ENCODE measurements at regions not wholly inside any gene's neighbourhood (a gene's known extent, or its start where the extent isn't known, plus 50 kb on each side); places are given as distances from the start of the nearest gene placed in this dataset.

DNA sequence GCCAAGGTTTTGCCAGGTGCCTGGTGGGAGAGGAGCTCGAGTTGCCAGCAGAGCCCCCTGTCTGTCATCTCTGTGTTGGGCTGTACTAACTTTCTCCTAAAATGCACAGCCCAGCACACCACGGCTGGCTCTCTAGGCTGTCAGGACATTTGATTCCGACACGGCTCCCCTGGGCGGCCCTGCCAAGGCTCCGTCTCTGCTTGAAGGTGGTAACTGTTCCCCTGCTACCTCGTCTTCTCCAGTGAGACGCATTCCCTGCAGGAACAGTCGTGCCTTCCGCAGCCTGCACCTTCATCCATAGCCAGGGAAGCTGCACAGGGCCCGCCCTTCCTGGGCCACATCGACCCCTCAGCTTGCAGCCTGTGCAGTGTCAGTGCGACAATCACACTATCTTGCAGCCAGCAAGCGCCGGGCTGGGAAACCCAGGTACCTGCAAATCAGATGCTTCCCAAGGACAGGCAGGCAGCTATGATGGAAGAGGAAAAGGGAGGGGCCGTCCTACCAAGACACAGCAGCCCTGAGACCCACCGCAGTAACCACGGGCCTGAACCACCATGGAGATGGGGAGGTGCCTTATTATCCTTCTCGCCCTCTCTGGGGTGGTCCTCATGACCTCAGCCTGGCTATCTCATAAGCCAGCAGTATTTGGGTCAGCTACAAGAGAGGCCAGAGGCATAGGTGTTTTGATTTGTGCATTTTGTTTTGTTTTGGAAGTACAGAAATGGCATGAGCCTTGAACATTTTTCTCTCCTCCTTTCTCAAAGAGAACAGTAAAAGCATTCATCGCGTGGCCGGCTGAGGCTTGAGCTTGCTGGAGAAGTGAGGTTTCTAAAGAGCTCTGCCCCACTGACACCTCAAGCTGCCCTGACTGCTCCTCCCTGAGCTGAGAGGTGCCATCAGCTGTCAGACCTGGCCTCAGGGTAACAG lies 361.7 kb upstream of the TNRC6C start:
- TF ChIP-seq CBX3 (IDR thresholded peaks at IDR 0.05; ENCODE audit: borderline replicate concordance in 1 of 2, low read length in 2 of 2) (no peak), NR3C1 (CRISPR knock-in tag; IDR thresholded peaks at IDR 0.05) (no peak), ZBTB5 (IDR thresholded peaks at IDR 0.05) (no peak), CBX1 (IDR thresholded peaks at IDR 0.05; ENCODE audit: low read depth) (no peak), ZNF316 (IDR thresholded peaks at IDR 0.05) (no peak), ERF (CRISPR knock-in tag; IDR thresholded peaks at IDR 0.05) (no peak), TAF9B (IDR thresholded peaks at IDR 0.05; ENCODE audit: partially characterized antibody) (no peak), PHF20 (IDR thresholded peaks at IDR 0.05; ENCODE audit: partially characterized antibody) (no peak)
- TF ChIP-seq, protein P1, sequence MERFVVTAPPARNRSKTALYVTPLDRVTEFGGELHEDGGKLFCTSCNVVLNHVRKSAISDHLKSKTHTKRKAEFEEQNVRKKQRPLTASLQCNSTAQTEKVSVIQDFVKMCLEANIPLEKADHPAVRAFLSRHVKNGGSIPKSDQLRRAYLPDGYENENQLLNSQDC (CRISPR knock-in tag; IDR thresholded peaks at IDR 0.05): no peak
- FAIRE-seq: no peak
- Histone ChIP-seq H3K4me1 (replicated peaks in 1 of 2; ENCODE audit: control insufficient read depth in 2 of 2, insufficient read depth in 2 of 2, low read length in 2 of 2) (no peaks in the 10 kb centered on the region), H3K9me3 (replicated peaks; ENCODE audit: control insufficient read depth, insufficient read depth, low read depth, low read length) (no peaks in the 10 kb centered on the region), H3K79me2 (ENCODE audit: control insufficient read depth, insufficient read depth, low read length) (no peaks in the 10 kb centered on the region), H3K27me3 (ENCODE audit: control insufficient read depth in 2 of 2, insufficient read depth in 2 of 2, low read length in 2 of 2) (peaks cover 54 to 80% of the 10 kb centered on the region in 2 experiments), H3K27ac (ENCODE audit: extremely low read depth, low read depth, low read length) (no peak overlapping the region), H3K9me1 (ENCODE audit: control insufficient read depth, insufficient read depth, low read length) (no peaks in the 10 kb centered on the region), H2AFZ (ENCODE audit: low read depth, low read length) (no peak overlapping the region), H3K36me3 (ENCODE audit: control insufficient read depth, insufficient read depth, low read length) (no peaks in the 10 kb centered on the region), H4K20me1 (replicated peaks; ENCODE audit: control insufficient read depth, insufficient read depth, low read length) (peaks cover 11% of the 10 kb centered on the region), H3K9ac (ENCODE audit: insufficient read depth in 1 of 2, low read depth in 2 of 2, low read length in 2 of 2) (no peak overlapping the region), H3K4me3 (no peak overlapping the region), H3K4me2 (ENCODE audit: insufficient read depth, low read length) (no peak overlapping the region)
- no peak for DNase-seq (ENCODE audit: extremely low read depth in 1 of 4, low spot score in 3 of 4)
- intact Hi-C loops (cut with micrococcal nuclease): no loop called here
- ChIA-PET CTCF (ENCODE audit: low intra/inter-chr PET ratio) (no interaction called here), POLR2A (interaction anchor here (0.7 to 1.8 kb wide), 3 partner anchors 10 to 23 kb away, joined by 3 to 10 read pairs (median 3); no protein-coding TSS in a partner anchor)
- in situ Hi-C loops (cut with MboI): no loop called here
- WGBS (ENCODE audit: insufficient coverage, low coverage, missing lambda C conversion rate): 3% methylated on average over 22 of the region's 22 CpGs
- BruUV-seq (replicated peaks): no TSS peak
- ATAC-seq: no peak
